H9 (cell line): ENCODE measurements at regions not wholly inside any gene's neighbourhood (a gene's known extent, or its start where the extent isn't known, plus 50 kb on each side); places are given as distances from the start of the nearest gene placed in this dataset.

ENCODE experiments used
- DNase-seq: peaks from one replicate; pipeline ENCODE4 v3.0.0-alpha.2; 2017
- H2AFZ ChIP-seq: one replicate; pipeline ENCODE4 v1.6.1; 2013; ENCODE audit warnings: mild to moderate bottlenecking, low read length, control low read depth, moderate library complexity
- H2AK5ac ChIP-seq: 2 replicates; pipeline ENCODE4 v1.6.1; 2013; ENCODE audit warnings: low read length, control low read depth, mixed read lengths; ENCODE audit not compliant: insufficient read length
- H2BK120ac ChIP-seq: one replicate; pipeline ENCODE4 v1.6.1; 2013; ENCODE audit warnings: low read depth, mild to moderate bottlenecking, low read length, control low read depth, inconsistent platforms; ENCODE audit not compliant: poor library complexity, severe bottlenecking
- H2BK12ac ChIP-seq: 2 replicates; pipeline ENCODE4 v1.6.1; 2013; ENCODE audit warnings: low read length, control low read depth, mixed read lengths, low read depth; ENCODE audit not compliant: insufficient read length
- H2BK15ac ChIP-seq: 2 replicates; pipeline ENCODE4 v1.6.1; 2013; ENCODE audit warnings: low read depth, low read length, control low read depth
- H2BK20ac ChIP-seq: one replicate; pipeline ENCODE4 v1.6.1; 2013; ENCODE audit warnings: low read depth, mild to moderate bottlenecking, low read length, control low read depth, inconsistent platforms; ENCODE audit not compliant: poor library complexity, severe bottlenecking
- H2BK5ac ChIP-seq: 2 replicates; pipeline ENCODE4 v1.6.1; 2013; ENCODE audit warnings: low read length, control low read depth, mixed read lengths; ENCODE audit not compliant: insufficient read length
- H3K14ac ChIP-seq: 2 replicates; pipeline ENCODE4 v1.6.1; 2013; ENCODE audit warnings: low read length, control low read depth; ENCODE audit not compliant: insufficient read depth
- H3K18ac ChIP-seq: 2 replicates; pipeline ENCODE4 v1.6.1; 2013; ENCODE audit warnings: low read depth, mild to moderate bottlenecking, mixed read lengths, low read length, control low read depth; ENCODE audit not compliant: insufficient read length
- H3K23ac ChIP-seq: 2 replicates; pipeline ENCODE4 v1.6.1; 2013; ENCODE audit warnings: low read length, control low read depth, mixed read lengths, low read depth; ENCODE audit not compliant: insufficient read length
- H3K23me2 ChIP-seq: 2 replicates; pipeline ENCODE4 v1.6.1; 2013; ENCODE audit warnings: low read depth, mild to moderate bottlenecking, mixed read lengths, low read length, control low read depth; ENCODE audit not compliant: insufficient read length, poor library complexity, severe bottlenecking
- H3K27ac ChIP-seq: 2 replicates; pipeline ENCODE4 v1.5.1; 2013; ENCODE audit warnings: low read length, control low read depth, mixed read lengths, low read depth; ENCODE audit not compliant: insufficient read length
- H3K27me3 ChIP-seq: 2 replicates; pipeline ENCODE4 v1.6.1; 2013; ENCODE audit warnings: low read length, control low read depth, inconsistent platforms; ENCODE audit not compliant: insufficient read depth
- H3K4ac ChIP-seq: 2 replicates; pipeline ENCODE4 v1.6.1; 2013; ENCODE audit warnings: low read depth, mild to moderate bottlenecking, control low read depth, inconsistent platforms, low read length, moderate library complexity
- H3K4me1 ChIP-seq: 2 replicates; pipeline ENCODE4 v1.6.1; 2013; ENCODE audit warnings: low read length, control low read depth, inconsistent platforms; ENCODE audit not compliant: insufficient read depth
- H3K4me2 ChIP-seq: 2 replicates; pipeline ENCODE4 v1.6.1; 2013; ENCODE audit warnings: low read length, control low read depth, mixed read lengths; ENCODE audit not compliant: insufficient read length, insufficient read depth
- H3K56ac ChIP-seq: 2 replicates; pipeline ENCODE4 v1.6.1; 2013; ENCODE audit warnings: low read depth, mild to moderate bottlenecking, mixed read lengths, low read length, control low read depth; ENCODE audit not compliant: insufficient read length
- H3K79me1 ChIP-seq: 2 replicates; pipeline ENCODE4 v1.6.1; 2013; ENCODE audit warnings: low read depth, mild to moderate bottlenecking, moderate library complexity, low read length, control low read depth, inconsistent platforms; ENCODE audit not compliant: insufficient read depth, poor library complexity, severe bottlenecking
- H3K79me2 ChIP-seq: 2 replicates; pipeline ENCODE4 v1.6.1; 2013; ENCODE audit warnings: low read length, control low read depth, inconsistent platforms; ENCODE audit not compliant: insufficient read depth
- H3K9ac ChIP-seq: 2 replicates; pipeline ENCODE4 v1.6.1; 2013; ENCODE audit warnings: low read length, control low read depth, mixed read lengths; ENCODE audit not compliant: insufficient read length; ENCODE audit errors: extremely low read depth
- H3K9me3 ChIP-seq: one replicate; pipeline ENCODE4 v1.6.1; 2013; ENCODE audit warnings: low read depth, low read length, inconsistent platforms; ENCODE audit not compliant: control insufficient read depth
- H3T11ph ChIP-seq: one replicate; pipeline ENCODE4 v1.6.1; 2013; ENCODE audit warnings: mild to moderate bottlenecking, low read length, control low read depth, inconsistent platforms
- H4K20me1 ChIP-seq: one replicate; pipeline ENCODE4 v1.6.1; 2013; ENCODE audit not compliant: control insufficient read depth, insufficient read length, insufficient read depth
- H4K5ac ChIP-seq: 2 replicates; pipeline ENCODE4 v1.6.1; 2013; ENCODE audit warnings: low read depth, mild to moderate bottlenecking, mixed read lengths, low read length, control low read depth; ENCODE audit not compliant: insufficient read length
- H4K8ac ChIP-seq: replicated peaks from 2 replicates; pipeline ENCODE4 v1.6.1; 2013; ENCODE audit warnings: low read length, control low read depth, mixed read lengths, low read depth; ENCODE audit not compliant: insufficient read length
- H4K91ac ChIP-seq: 2 replicates; pipeline ENCODE4 v1.6.1; 2013; ENCODE audit warnings: low read depth, mild to moderate bottlenecking, moderate library complexity, mixed read lengths, low read length, control low read depth; ENCODE audit not compliant: insufficient read length
- H3K27ac Mint-ChIP-seq, 3 experiments: 2 replicates in 2 of 3; 3 replicates in 1 of 3; pipeline ENCODE4 v1.8.0; 2020 to 2021; ENCODE audit warnings: mixed read lengths in 3 of 3, mild to moderate bottlenecking in 1 of 3, moderate library complexity in 1 of 3
- H3K27me3 Mint-ChIP-seq: 2 replicates; pipeline ENCODE4 v1.8.0; 2021; ENCODE audit warnings: low read depth, mild to moderate bottlenecking, moderate library complexity, mixed read lengths
- H3K36me3 Mint-ChIP-seq, 3 experiments: 2 replicates in 2 of 3; 3 replicates in 1 of 3; pipeline ENCODE4 v1.8.0; 2020 to 2021; ENCODE audit warnings: low read depth in 3 of 3, mixed read lengths in 3 of 3; ENCODE audit not compliant: insufficient read depth in 1 of 3
- H3K4me1 Mint-ChIP-seq, 2 experiments: 2 replicates each; pipeline ENCODE4 v1.8.0; 2020; ENCODE audit warnings: mixed read lengths in 2 of 2
- H3K4me3 Mint-ChIP-seq, 2 experiments: 2 replicates in 1 of 2; 3 replicates in 1 of 2; pipeline ENCODE4 v1.8.0; 2020 to 2021; ENCODE audit warnings: mild to moderate bottlenecking in 2 of 2, mixed read lengths in 2 of 2, moderate library complexity in 1 of 2
- H3K9me3 Mint-ChIP-seq, 2 experiments: 2 replicates in 1 of 2; 3 replicates in 1 of 2; pipeline ENCODE4 v1.8.0; 2020; ENCODE audit warnings: mild to moderate bottlenecking in 2 of 2, mixed read lengths in 2 of 2, moderate library complexity in 1 of 2
- CTCF ChIP-seq: fragments of 200-600 bp; sonication (generic); conservative IDR thresholded peaks from 3 replicates; pipeline ENCODE4 v1.8.0; 2021; ENCODE audit warnings: antibody characterized with exemption, mild to moderate bottlenecking
- WGBS: extraction: QIAGEN DNeasy Blood & Tissue Kit; methylation state at CpG from one replicate; pipeline ENCODE4 v1.1.7; 2013; ENCODE audit warnings: missing lambda C conversion rate, low lambda C conversion rate, mixed read lengths; ENCODE audit not compliant: insufficient read length; ENCODE audit errors: extremely low coverage; 5-methylcytosine and 5-hydroxymethylcytosine counted together

- H3K4me3 Mint-ChIP-seq = no peak overlapping the region
- H3K79me2 ChIP-seq = no peaks in the 10 kb centered on the region
- no peaks in the 10 kb centered on the region; the same call in 1 of the 2 replicates for H3K27me3 ChIP-seq
- H4K5ac ChIP-seq = no peak overlapping the region
- H4K20me1 ChIP-seq = no peaks in the 10 kb centered on the region
- H3K9me3 ChIP-seq = no peaks in the 10 kb centered on the region
- no peak overlapping the region for H2BK20ac ChIP-seq
- H3K56ac ChIP-seq = no peak overlapping the region
- no peak for TF ChIP-seq CTCF
- H3K9ac ChIP-seq = no peak overlapping the region
- no CpG with 5 or more reads among the region's 3 CpGs for WGBS
- H3K23ac ChIP-seq = no peak overlapping the region
- no peak overlapping the region for H2BK12ac ChIP-seq
- H2BK5ac ChIP-seq = no peak overlapping the region
- H3K4me2 ChIP-seq = no peak overlapping the region
- no peaks in the 10 kb centered on the region for H3K23me2 ChIP-seq
- no peaks in the 10 kb centered on the region for H3K27me3 Mint-ChIP-seq
- no peak overlapping the region for H3K4ac ChIP-seq
- no peaks in the 10 kb centered on the region for H3K4me1 ChIP-seq
- H3K9me3 Mint-ChIP-seq = peaks cover 0 to 6% of the 10 kb centered on the region in 2 experiments; a peak in 1 of 5 replicates
- H3K18ac ChIP-seq = no peak overlapping the region
- no peak overlapping the region for H2AFZ ChIP-seq
- no peaks in the 10 kb centered on the region for H3K79me1 ChIP-seq
- DNase-seq = no peak
- H2BK120ac ChIP-seq = no peak overlapping the region
- H3K14ac ChIP-seq = no peak overlapping the region
- H3T11ph ChIP-seq = no peak overlapping the region
- no peak overlapping the region for H4K91ac ChIP-seq
- no peaks in the 10 kb centered on the region for H3K36me3 Mint-ChIP-seq
- no peak overlapping the region for H2BK15ac ChIP-seq
- H3K4me1 Mint-ChIP-seq = peaks cover 0 to 2% of the 10 kb centered on the region in 2 experiments; a peak in 1 of 4 replicates
- no peak overlapping the region for H3K27ac ChIP-seq
- H3K27ac Mint-ChIP-seq = no peak overlapping the region
- no peak overlapping the region for H2AK5ac ChIP-seq
- no peak overlapping the region for H4K8ac ChIP-seq
These were observed 535.2 kb downstream of the METTL4 start for GRCh38 chr18:2036086-2036485.
